Adrenal gland (tissue), 5 donors: ENCODE measurements at regions not wholly inside any gene's neighbourhood (a gene's known extent, or its start where the extent isn't known, plus 50 kb on each side); places are given as distances from the start of the nearest gene placed in this dataset.

Source experiments
- POLR2A ChIP-seq, 2 donors: fragments of 450-650 bp; IDR thresholded peaks; one replicate each; pipeline ENCODE4 v1.6.1; 2017; ENCODE audit warnings: antibody characterized with exemption in 2 of 2, mild to moderate bottlenecking in 2 of 2, moderate library complexity in 1 of 2
- TF ChIP-seq, protein P1 (sequence below), 6 experiments: fragments of 450-650 bp in 4 of 6; fragments of 200-600 bp in 2 of 6; sonication (generic) in 1 of 6; IDR thresholded peaks; 1 replicate in 5 of 6; 2 replicates in 1 of 6; pipeline versions ENCODE4 v1.5.1 to v1.8.0; 2016 to 2021; ENCODE audit warnings: antibody characterized with exemption in 6 of 6, mild to moderate bottlenecking in 2 of 6, moderate library complexity in 1 of 6
- donor health status: DM: no; HTN: no; CAD: no.

DNA sequence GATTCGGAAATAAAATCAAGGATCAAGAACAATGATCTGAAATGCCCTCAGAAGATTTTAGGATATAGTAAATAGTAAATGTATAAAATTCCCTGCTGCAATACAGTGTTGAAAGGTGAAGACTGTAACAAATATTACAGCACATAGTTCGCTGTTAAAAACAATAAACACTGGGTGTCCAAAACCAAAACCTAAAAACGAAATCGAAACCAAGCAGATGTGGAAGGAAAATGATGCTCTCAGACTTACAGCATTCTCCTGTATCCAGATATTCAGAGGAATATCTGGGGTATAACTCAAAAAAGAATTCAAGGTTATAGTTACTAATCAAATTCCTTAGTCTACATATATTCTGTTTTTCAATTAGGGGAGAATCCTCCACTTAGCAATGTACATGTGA is 708.1 kb upstream of the PCDH15 start:
- TF ChIP-seq, protein P1, sequence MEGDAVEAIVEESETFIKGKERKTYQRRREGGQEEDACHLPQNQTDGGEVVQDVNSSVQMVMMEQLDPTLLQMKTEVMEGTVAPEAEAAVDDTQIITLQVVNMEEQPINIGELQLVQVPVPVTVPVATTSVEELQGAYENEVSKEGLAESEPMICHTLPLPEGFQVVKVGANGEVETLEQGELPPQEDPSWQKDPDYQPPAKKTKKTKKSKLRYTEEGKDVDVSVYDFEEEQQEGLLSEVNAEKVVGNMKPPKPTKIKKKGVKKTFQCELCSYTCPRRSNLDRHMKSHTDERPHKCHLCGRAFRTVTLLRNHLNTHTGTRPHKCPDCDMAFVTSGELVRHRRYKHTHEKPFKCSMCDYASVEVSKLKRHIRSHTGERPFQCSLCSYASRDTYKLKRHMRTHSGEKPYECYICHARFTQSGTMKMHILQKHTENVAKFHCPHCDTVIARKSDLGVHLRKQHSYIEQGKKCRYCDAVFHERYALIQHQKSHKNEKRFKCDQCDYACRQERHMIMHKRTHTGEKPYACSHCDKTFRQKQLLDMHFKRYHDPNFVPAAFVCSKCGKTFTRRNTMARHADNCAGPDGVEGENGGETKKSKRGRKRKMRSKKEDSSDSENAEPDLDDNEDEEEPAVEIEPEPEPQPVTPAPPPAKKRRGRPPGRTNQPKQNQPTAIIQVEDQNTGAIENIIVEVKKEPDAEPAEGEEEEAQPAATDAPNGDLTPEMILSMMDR (IDR thresholded peaks at IDR 0.05) = no peak
- no peak for TF ChIP-seq POLR2A (IDR thresholded peaks at IDR 0.05)
